Ureter (tissue), 1 donor: ENCODE measurements at regions not wholly inside any gene's neighbourhood (a gene's known extent, or its start where the extent isn't known, plus 50 kb on each side); places are given as distances from the start of the nearest gene placed in this dataset.
"Not testable (repeated sequence)": the region's sequence is repeated elsewhere in the genome, so short reads cannot be mapped to it uniquely, and the experiment has no call there.

ENCODE experiments used
- DNase-seq: peaks from one replicate; pipeline ENCODE4 v3.0.0-alpha.2; 2020; ENCODE audit warnings: low spot score
- donor health status: DM: yes; HTN: yes; CAD: no.

DNA sequence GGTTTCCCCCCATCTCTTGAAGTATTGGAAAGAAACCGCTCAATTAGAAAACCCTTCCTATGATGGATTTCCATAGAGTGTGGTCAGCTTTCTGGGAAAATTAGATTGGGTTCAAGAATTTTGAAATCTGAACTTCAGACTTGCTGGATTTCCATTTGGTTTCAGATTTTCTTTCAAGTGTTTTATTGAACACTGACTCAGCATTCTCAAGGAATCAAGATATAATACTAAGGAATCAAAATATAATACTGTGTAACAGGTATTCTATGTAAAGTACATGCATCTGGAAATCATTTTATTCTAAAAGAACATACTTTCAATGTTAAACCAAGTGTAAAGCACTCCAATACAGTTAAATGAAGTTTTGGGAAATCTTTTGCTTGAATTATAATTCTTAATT is 94.7 kb upstream of the CCN2 start:
- no peak for DNase-seq

DNA sequence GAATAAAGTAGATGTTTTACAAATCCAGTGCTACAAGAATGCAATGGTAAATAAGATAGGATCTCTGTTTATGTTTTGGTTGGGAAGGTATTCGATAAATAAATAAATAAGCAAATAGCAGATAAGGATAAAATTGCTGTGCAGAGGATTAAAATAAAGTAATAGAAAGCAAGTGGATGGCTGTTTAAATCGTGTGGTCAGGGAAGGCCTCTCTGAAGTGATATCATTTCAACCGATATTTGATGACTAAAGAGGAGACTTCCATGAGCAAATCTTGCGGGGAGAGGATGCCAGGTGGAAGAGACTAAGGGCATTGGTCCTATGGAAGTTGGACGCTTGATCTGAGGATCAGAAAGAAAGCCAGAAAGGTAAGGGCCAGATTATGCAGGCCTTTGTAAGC is 92.0 kb upstream of the CCN2 start:
- no peak for DNase-seq

DNA sequence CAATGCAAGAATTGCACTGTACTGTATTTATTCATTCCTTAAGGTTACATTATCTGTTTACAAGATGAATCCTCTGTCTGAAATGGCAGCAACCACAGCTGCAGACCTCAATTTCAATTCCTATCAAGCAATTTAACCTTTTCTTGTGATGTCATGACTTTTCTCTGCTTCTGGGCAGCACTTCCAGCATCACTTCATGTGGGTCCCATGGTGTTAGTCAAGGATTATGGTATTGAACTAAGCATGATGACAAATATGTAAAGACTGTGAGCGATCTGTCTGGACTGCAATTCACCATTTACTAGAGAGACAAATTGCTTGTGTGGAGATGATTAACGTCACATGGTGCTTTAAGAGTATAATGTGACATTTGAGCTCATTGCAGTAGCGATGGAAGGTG is 90.5 kb upstream of the CCN2 start:
- no peak for DNase-seq

DNA sequence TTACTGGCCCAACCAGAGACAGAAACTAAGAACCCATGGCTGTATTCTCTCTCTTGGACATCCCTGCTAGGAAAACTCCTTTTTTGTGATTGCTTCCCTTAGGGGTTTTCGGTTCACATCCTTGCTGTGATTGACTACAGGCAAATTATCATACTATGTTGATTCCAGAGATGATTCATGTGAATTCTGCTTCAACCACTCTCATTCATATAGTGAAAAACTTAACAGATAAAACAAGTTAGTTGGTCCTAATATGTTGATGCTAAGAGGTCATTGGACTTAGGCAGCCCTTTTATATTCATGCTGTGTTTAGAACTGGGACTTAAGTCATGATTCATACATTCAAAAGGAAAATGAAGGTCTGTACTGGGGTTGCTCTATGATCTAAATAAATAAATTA is 76.9 kb upstream of the CCN2 start:
- DNase-seq: no peak

DNA sequence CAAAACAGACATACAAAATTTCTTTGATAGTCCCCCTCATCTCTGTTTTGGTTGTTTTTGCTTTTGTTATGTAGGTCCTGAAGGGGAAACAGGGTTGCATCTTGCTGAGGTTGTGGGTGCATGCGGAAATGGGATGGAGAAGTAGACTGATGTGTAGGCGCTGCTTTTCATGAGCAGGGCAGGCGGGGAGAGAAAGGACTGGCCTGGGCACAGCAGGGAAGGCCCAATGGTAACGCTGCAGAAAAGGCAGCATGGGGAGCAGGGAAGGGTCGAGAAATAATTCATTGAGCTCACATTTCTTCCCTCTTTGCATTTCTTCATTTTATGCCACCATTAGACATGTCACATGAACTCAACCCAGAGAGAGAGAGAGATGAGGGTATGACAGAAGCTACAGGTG is 74.3 kb upstream of the CCN2 start:
- DNase-seq: no peak

DNA sequence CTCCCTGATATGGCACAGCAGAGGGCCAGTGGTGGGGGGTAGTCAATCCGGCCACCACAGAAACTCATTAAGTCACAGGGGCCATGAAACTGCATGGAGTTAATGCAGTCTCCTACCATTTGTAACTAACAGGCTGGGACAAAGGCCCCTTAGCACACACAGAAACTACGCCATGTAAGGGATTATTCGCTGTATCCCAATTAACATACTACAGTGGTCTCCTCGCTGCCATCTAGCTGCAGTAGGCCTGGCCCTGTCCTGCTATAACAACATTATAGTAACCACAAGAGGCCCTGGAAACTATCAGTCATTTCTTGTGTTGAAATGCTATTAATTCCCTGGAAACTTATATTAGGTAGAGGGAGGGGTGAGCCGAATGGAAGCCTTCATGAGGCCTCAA is 72.3 kb upstream of the CCN2 start:
- DNase-seq: no peak

DNA sequence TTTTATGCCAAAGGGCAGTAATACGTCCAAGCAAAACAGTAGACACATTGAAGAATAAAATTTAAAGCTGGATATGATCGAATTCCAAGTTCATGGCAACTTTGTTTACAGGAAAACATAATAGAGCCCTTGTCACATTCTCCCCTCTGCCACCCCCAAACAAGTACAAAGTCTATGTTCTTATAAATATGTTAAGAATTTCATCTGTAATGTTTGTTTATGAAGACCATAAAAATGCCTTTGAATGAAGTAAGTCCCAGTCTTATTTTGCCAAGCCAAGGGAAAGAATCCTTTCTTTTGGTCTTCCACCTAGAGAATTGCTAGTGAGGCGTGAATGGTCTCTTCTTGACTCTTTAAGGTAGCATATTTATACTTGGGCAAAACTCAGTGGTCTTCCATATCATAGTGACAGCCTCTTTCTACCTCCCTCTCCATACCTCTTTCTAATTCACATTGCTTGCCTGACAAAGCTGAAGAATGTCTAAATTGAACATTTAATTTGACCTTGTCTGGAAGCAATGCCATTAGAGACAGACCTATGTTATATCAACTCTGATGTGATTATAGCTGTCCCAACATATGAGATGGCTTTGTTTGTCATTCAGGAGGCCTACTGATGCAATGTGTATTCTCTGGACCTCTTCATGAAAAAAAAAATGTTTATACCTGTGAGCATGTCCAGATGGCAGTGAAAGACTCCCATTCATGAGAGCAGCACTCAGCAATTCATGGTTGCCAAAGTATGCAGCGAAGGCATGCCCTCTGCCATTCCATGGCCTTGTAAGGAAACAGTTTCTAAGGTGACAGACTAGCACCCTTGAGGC is 70.6 kb upstream of the CCN2 start:
- no peak for DNase-seq

DNA sequence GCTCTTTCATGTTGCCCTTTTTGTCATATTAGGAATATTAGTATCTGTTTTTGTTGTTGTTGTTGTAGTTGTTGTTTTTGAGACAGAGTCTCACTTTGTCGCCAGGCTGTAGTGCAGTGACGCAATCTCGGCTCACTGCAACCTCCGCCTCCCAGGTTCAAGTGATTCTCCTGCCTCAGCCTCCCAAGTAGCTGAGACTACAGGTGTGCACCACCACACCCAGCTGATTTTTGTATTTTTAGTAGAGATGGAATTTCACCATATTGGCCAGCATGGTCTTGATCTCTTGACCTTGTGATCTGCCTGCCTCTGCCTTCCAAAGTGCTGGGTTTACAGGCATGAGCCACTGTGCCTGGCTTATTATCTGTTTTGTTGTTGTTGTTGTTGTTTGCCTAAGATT is 69.7 kb upstream of the CCN2 start:
- DNase-seq: not testable (repeated sequence)

DNA sequence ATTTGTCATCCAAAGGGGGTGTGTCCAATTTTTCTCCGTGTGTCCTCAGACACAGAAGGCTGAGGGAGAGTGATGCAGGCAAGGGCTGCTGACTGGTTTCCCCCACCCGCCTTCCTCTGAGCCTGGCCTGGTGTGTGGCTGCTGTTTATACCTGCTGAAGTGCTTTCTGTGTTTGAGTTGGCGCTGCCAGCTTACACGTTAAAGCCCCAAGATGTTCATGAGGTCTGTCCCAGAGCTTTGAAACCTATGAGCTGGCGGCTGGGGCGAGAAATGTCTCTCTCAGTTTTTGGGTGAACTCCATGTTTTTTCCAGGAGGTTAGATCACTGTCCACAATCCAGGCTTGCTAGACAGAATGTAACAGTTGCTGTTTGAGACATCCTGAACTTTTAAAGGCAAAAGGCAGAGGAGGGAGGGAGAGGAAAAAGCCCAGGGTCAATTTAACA is 69.0 kb upstream of the CCN2 start:
- DNase-seq: peak; percentile 56

DNA sequence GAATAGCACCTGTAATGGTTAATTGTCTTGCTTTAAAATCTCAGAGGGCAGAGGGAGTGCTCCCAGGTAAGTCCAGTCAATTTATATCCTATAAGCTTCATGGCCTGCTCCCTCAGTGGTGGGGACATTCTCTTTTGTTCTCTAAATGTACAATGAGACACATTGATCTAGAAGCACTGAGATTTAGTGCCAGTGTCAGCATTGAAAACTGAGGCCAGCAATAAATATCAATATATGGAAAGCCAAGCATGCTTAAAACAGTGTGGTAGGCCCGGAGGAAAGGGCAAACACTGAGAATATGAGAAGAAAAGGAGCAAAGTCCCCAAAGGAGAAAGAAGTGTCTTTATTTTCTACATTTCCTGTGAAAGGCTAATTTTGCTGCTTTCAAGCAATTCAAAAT is 68.4 kb upstream of the CCN2 start:
- no peak for DNase-seq

DNA sequence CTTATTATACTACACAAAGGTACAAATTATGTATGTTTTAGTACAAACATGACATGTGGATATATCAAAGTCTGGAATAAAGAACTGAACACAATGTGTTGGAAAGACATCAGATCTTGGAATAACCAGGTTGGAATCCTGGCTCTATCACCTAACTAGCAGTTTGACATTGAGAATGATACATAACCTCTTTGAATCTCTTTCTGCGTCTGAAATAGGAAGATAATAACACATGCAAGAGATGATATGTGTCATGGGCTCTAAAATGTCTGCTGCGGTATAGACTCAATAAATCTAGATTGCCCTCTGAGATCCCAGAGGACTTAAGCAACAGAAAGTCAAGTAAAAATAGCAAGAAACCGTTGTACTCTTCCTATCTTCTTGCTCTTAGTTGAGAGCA is 66.8 kb upstream of the CCN2 start:
- DNase-seq: no peak

DNA sequence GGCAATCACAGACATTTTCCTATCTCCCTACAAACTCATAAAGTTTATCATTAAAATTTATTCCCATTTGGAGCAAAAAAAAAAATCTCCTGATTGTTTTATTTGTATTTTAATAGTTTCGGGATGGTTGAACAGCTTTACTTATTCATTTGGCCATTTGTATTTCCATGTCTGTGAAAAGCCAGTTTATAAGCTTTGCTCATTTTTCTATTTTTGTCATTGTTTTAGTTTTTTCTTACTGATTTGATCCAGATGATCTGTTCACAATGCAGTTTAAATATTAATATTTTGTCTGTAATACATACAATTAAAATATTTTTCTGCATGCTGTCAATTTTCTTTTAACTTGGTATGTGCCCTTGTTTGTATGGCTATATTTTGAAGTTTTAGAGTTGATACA is 65.2 kb upstream of the CCN2 start:
- DNase-seq: no peak

DNA sequence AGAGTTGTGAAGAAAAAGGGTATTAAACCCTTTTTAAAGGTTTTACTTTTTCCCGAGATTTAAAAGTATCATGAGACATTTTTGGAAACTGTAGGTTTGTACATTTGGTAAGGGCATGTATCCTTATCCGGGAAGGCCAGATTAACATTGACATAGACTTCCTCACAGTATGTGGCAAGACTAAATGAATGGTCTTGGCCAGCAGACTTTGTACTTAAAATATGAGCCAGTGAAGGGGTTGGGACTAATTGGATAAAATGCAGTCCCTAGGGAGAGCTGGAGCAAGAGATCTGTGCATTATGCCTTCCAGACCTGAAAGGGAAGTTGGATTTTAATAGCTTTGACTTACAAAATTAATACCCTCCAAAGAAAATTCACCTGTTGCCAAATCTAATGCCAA is 60.4 kb upstream of the CCN2 start:
- no peak for DNase-seq

DNA sequence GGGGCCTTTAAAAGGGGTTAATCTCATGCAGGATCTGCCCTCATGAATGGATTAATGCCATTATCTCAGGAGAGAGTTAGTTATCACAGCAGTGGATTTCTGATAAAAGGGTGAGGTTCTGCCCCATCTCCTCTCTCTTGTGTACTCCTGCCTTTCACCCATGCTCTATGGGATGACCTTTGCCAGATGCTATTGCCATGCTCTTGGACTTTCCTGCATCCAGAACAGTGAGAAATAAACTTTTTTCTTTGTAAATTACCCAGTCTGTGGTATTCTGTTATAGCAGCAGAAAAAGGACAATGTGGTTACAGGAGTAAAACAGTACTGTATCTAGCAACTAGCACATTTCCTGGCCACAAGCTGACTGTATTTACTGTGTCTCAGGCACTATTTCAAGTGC is 58.0 kb upstream of the CCN2 start:
- DNase-seq: no peak

DNA sequence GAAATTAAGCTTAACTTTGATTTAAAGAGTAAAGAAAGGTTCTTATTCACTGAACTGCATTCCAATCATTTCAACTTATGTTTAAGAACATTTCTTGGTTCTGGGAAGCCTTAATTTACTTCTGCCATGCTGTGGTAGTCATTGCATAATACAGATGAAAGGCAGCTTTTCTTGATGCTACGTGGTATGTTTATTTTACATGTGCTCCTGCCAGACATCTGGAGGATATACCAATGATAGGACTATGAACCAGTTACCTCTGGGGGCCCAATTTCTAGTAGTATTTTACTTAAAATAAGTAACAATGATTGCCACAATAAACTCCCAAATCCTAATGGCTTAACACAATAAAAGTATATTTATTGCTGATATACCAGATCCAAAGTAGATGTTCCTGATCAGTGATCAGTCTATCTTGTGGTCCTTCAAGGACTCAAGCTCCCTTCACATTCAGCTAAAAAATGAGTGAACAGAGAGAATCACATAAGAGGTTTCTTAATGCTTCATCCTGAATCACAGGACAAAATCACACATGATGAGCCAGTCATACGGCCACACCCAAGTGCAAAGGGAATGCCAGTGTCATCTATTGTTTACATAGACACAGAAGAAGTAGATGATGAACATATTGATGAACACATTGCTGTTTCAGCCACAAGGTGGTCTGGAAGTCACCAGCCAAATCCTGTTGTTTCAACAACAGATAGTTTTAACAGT is 56.5 kb upstream of the CCN2 start:
- DNase-seq: no peak

DNA sequence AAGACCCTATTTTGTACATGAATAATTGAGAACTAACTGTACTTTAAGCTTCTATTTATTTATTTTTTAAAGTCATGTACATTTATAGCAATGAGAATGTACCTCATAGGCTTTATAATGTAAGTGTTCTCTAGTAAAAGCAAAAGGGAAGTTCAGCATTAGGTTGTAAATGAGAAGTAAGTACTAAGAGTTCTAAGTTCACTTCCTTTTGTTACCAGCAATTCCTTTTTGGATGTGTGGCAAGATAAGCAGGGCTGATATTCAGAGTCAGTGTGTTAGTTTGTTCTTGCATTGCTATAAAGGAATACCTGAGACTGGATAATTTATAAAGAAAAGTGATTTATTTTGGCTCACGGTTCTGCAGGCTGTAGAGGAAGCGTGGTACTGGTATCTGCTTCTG is 54.0 kb upstream of the CCN2 start:
- no peak for DNase-seq

DNA sequence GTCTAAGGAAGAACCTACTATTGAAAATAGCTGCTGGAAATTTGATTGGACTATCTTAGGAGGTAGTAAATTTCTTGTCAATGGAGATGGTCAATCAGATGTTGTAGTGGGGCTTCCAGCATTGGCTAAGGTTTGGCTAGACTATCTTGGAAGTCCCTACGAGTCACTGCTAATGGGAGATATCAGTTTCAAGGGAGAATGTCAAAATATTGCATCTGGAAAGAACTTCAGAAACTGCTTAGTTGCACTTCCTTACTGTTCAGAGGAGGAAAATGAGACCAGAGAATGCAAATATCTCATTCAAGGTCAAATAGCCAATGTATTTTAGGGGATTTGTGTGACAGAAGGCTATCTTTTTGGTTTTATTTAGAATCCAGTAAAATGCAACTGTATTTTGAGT is 53.5 kb upstream of the CCN2 start:
- DNase-seq: no peak

DNA sequence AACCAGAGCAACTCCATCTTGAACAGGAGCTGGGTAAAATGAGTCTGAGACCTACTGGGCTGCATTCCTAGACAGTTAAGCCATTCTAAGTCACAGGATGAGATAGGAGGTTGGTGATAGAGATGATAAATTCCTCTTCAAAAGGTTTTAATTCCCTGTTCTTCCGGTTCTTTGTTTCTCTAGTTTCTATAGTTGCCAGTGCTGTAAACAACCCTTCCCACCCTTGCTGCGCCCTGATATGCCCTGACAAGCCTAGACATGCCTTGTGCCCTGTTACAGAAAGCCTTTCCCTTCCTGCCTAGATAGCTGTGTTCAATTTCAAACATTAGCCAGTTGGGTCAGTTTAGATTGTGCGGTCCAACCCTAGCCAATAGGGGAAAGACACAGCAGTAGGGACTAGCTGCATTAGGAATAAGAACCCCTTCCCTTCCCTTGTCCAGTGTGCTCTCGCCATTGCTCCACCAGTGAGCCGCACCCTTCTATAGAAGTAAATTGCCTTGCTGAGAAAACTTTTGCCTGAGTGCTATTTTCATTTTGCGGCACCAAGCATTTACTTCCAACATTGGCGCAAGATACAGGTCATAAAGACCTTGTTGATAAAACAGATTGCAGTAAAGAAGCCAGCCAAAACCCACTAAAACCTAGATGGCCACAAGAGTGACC is 52.5 kb upstream of the CCN2 start:
- DNase-seq: no peak
